GM13977 (cell line): ENCODE measurements at regions not wholly inside any gene's neighbourhood (a gene's known extent, or its start where the extent isn't known, plus 50 kb on each side); places are given as distances from the start of the nearest gene placed in this dataset.

Experiments
- DNase-seq: peaks from one replicate; pipeline ENCODE4 v3.0.0; 2012; ENCODE audit warnings: low spot score
- in situ Hi-C: fragments of 300-500 bp; cut with MboI; formaldehyde crosslinking; loops from one replicate; pipeline ENCODE4 v1.12.0; 2022; ENCODE audit warnings: low sequenced_read_pairs, low pct_unique_long_range_greater_than_20kb, mixed read lengths, inconsistent platforms; ENCODE audit not compliant: unreplicated experiment
- TF ChIP-seq, protein P1 (sequence below): IDR thresholded peaks from 2 replicates; pipeline ENCODE4 v1.5.1; 2012; ENCODE audit warnings: mild to moderate bottlenecking, control low read depth; ENCODE audit not compliant: insufficient read depth; ENCODE audit errors: extremely low read depth, missing control alignments

GRCh38 chr13:112227031-112227430 lies 149.1 kb upstream of the SPACA7 start:
- TF ChIP-seq, protein P1, sequence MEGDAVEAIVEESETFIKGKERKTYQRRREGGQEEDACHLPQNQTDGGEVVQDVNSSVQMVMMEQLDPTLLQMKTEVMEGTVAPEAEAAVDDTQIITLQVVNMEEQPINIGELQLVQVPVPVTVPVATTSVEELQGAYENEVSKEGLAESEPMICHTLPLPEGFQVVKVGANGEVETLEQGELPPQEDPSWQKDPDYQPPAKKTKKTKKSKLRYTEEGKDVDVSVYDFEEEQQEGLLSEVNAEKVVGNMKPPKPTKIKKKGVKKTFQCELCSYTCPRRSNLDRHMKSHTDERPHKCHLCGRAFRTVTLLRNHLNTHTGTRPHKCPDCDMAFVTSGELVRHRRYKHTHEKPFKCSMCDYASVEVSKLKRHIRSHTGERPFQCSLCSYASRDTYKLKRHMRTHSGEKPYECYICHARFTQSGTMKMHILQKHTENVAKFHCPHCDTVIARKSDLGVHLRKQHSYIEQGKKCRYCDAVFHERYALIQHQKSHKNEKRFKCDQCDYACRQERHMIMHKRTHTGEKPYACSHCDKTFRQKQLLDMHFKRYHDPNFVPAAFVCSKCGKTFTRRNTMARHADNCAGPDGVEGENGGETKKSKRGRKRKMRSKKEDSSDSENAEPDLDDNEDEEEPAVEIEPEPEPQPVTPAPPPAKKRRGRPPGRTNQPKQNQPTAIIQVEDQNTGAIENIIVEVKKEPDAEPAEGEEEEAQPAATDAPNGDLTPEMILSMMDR, result no peak
- in situ Hi-C loops, result no loop called here
- no peak for DNase-seq

DNA sequence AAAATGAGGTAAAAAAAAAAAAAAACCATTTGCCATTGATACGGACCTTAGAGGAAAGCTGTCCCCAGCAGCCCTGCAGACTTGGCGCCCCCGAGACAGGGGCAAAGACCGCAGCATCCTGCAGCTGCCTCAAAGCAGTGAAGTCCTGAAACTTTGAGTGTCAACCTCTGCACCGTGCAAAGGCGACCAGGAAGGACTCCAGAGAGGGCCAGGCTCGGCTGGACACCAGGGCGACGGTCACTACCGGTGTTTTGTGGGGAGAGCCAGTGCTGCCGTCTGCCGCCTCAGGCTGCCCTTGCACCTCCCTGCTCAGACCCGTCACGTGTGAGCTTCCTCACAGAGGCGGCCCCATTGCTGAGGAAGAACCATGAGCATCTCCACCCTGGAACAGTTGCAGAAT lies 146.7 kb upstream of the SPACA7 start:
- TF ChIP-seq, protein P1, result no peak
- DNase-seq, result no peak
- in situ Hi-C loops, result no loop called here

DNA sequence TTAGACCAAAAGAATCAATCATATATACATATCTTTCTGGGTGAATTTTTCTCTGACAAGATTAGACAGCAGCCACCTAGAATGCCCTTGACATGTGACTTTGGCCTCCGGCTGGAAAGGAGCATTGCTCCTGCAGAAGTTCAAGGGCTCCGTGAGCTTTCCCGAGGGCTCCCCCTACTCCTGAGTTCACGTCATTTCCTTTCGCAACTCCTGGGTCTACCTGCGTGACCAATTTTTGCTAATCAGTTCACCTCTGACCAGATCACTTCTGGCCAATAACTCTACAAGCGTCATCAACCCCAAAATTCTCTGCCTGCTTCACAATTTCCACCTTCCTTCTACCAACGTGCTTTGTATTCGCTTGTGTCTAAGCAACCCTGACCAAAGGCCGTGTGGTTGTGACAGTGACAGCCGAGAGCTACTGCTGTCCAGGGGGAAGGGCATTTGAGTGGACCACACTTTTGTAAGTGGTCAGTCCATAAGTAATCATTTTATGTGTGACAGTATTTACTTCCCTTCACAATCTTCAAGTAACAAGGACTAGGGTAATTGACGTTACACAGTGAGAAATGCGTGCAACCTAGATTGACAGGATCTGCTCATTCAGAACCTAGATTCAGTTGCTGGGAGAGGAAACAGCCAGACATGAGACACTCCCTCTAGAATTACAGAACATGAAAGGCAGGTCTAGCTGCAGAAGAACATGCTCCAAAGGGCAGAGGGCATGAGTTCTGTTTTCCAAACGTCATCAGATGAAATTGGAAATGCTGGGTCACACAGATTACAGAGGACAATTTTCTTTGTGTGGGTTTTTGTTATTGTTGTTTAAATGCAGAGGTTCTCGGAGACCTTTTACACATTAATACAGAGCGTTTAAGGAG lies 145.9 kb upstream of the SPACA7 start:
- TF ChIP-seq, protein P1, result no peak
- in situ Hi-C loops, result no loop called here
- DNase-seq, result no peak

DNA sequence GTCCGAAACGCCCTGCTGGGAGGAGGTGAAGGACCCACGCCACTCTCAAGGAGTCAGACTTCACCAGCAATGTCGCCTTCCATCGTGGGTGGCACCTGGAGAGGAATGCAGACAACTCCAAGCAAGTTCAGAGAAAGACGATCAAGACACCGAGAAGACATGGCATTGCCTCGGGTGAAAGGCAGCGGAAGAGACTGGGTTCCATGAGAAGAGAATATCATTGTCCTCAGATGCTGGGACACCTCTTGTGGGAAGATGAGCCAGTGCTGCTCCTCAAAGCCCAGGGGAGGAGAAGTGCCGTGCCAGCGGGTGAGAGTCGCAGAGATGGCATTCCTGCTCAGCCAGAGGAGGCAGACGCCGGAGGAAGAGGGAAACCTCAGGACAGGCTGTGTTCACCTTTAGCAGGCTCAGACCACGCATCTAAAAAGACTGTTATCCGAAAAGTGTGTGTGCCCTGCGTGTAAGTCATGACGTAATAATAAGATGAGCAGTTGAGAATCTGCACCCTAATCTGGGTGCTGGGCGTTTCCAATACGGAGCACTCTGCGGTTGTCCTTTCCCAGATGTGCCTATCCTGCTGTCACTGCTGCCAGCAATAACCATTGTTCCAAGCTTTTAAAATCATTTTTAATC lies 144.6 kb upstream of the SPACA7 start:
- TF ChIP-seq, protein P1, result no peak
- in situ Hi-C loops, result no loop called here
- no peak for DNase-seq

- TF ChIP-seq, protein P1, result no peak
- in situ Hi-C loops, result no loop called here
These were observed 142.9 kb upstream of the SPACA7 start for GRCh38 chr13:112233256-112233655.

GRCh38 chr13:112233716-112234115 lies 142.4 kb upstream of the SPACA7 start:
- DNase-seq, result no peak
- TF ChIP-seq, protein P1, result no peak
- in situ Hi-C loops, result no loop called here

More at GRCh38 chr13:112233256-112233655, 142.9 kb upstream of the SPACA7 start:
- DNase-seq, result no peak
